HUES6 (cell line): ENCODE measurements at regions not wholly inside any gene's neighbourhood (a gene's known extent, or its start where the extent isn't known, plus 50 kb on each side); places are given as distances from the start of the nearest gene placed in this dataset.

Experiments
- H3K27ac ChIP-seq: 2 replicates; pipeline ENCODE4 v1.7.0; 2013; ENCODE audit warnings: low read depth, mild to moderate bottlenecking, low read length, inconsistent platforms
- H3K27me3 ChIP-seq: 2 replicates; pipeline ENCODE4 v1.6.1; 2013; ENCODE audit warnings: low read length; ENCODE audit not compliant: control insufficient read depth, insufficient read depth
- H3K36me3 ChIP-seq: 2 replicates; pipeline ENCODE4 v1.6.1; 2013; ENCODE audit warnings: low read length; ENCODE audit not compliant: control insufficient read depth, insufficient read depth
- H3K4me1 ChIP-seq: 2 replicates; pipeline ENCODE4 v1.6.1; 2013; ENCODE audit warnings: low read length; ENCODE audit not compliant: control insufficient read depth, insufficient read depth
- H3K4me3 ChIP-seq: 2 replicates; pipeline ENCODE4 v1.5.1; 2013; ENCODE audit warnings: low read depth, low read length
- H3K9ac ChIP-seq: one replicate; pipeline ENCODE4 v1.6.1; 2013; ENCODE audit warnings: mild to moderate bottlenecking, low read length
- H3K9me3 ChIP-seq: 2 replicates; pipeline ENCODE4 v1.6.1; 2013; ENCODE audit warnings: low read depth, low read length; ENCODE audit not compliant: control insufficient read depth, insufficient read depth

GRCh38 chr2:38509947-38510326 is 92.8 kb downstream of the HNRNPLL start:
- peaks cover 4% of the 10 kb centered on the region; the same call in 1 of the 2 replicates for H3K9me3 ChIP-seq
- no peak overlapping the region for H3K27ac ChIP-seq
- peaks cover 6% of the 10 kb centered on the region for H3K27me3 ChIP-seq
- H3K9ac ChIP-seq = no peak overlapping the region
- H3K4me1 ChIP-seq = no peaks in the 10 kb centered on the region; the same call in 1 of the 2 replicates
- H3K4me3 ChIP-seq = no peak overlapping the region
- H3K36me3 ChIP-seq = no peaks in the 10 kb centered on the region

- H3K4me3 ChIP-seq = no peak overlapping the region
- H3K27me3 ChIP-seq = peaks cover 6% of the 10 kb centered on the region
- no peak overlapping the region for H3K27ac ChIP-seq
- H3K36me3 ChIP-seq = no peaks in the 10 kb centered on the region
- H3K9me3 ChIP-seq = peaks cover 4% of the 10 kb centered on the region; the same call in 1 of the 2 replicates
- H3K4me1 ChIP-seq = no peaks in the 10 kb centered on the region; the same call in 1 of the 2 replicates
- no peak overlapping the region for H3K9ac ChIP-seq
These were observed 93.3 kb downstream of the HNRNPLL start for GRCh38 chr2:38509314-38509946.

- no peak overlapping the region for H3K27ac ChIP-seq
- peaks cover 4% of the 10 kb centered on the region; the same call in 1 of the 2 replicates for H3K9me3 ChIP-seq
- no peak overlapping the region for H3K9ac ChIP-seq
- H3K4me3 ChIP-seq = no peak overlapping the region
- H3K36me3 ChIP-seq = no peaks in the 10 kb centered on the region
- peaks cover 6% of the 10 kb centered on the region for H3K27me3 ChIP-seq
- no peaks in the 10 kb centered on the region; the same call in 1 of the 2 replicates for H3K4me1 ChIP-seq
These were observed 94.3 kb downstream of the HNRNPLL start for GRCh38 chr2:38508311-38509039.

- Histone ChIP-seq H3K27me3 (peaks cover 6% of the 10 kb centered on the region), H3K9me3 (peaks cover 4% of the 10 kb centered on the region; the same call in 1 of the 2 replicates), H3K36me3 (no peaks in the 10 kb centered on the region), H3K4me3 (no peak overlapping the region), H3K27ac (no peak overlapping the region), H3K9ac (no peak overlapping the region), H3K4me1 (no peaks in the 10 kb centered on the region; the same call in 1 of the 2 replicates)
These were observed 95.0 kb downstream of the HNRNPLL start for GRCh38 chr2:38507712-38508111.

GRCh38 chr2:38505779-38506178 is 96.9 kb downstream of the HNRNPLL start:
- Histone ChIP-seq H3K9me3 (peaks cover 17% of the 10 kb centered on the region), H3K27me3 (peaks cover 6% of the 10 kb centered on the region), H3K4me3 (no peak overlapping the region), H3K27ac (no peak overlapping the region), H3K9ac (no peak overlapping the region), H3K4me1 (no peaks in the 10 kb centered on the region; the same call in 1 of the 2 replicates), H3K36me3 (no peaks in the 10 kb centered on the region)

- Histone ChIP-seq H3K27ac (no peak overlapping the region), H3K9me3 (peaks cover 17% of the 10 kb centered on the region), H3K36me3 (no peaks in the 10 kb centered on the region), H3K9ac (no peak overlapping the region), H3K4me3 (no peak overlapping the region), H3K27me3 (peaks cover 6% of the 10 kb centered on the region), H3K4me1 (peaks cover 11% of the 10 kb centered on the region)
These were observed 98.6 kb downstream of the HNRNPLL start for GRCh38 chr2:38504169-38504568.

- Histone ChIP-seq H3K27ac (no peak overlapping the region), H3K27me3 (no peaks in the 10 kb centered on the region), H3K9ac (no peak overlapping the region), H3K4me3 (no peak overlapping the region), H3K36me3 (no peaks in the 10 kb centered on the region), H3K9me3 (peaks cover 17% of the 10 kb centered on the region), H3K4me1 (peaks cover 16% of the 10 kb centered on the region)
These were observed 100.6 kb downstream of the HNRNPLL start for GRCh38 chr2:38502107-38502506.

- no peaks in the 10 kb centered on the region for H3K36me3 ChIP-seq
- peaks cover 16% of the 10 kb centered on the region for H3K4me1 ChIP-seq
- H3K27ac ChIP-seq = no peak overlapping the region
- no peak overlapping the region for H3K4me3 ChIP-seq
- no peaks in the 10 kb centered on the region for H3K27me3 ChIP-seq
- no peak overlapping the region for H3K9ac ChIP-seq
- peaks cover 13% of the 10 kb centered on the region for H3K9me3 ChIP-seq
These were observed 102.5 kb downstream of the HNRNPLL start for GRCh38 chr2:38500283-38500634.

- Histone ChIP-seq H3K36me3 (no peaks in the 10 kb centered on the region), H3K9ac (no peak overlapping the region), H3K27ac (no peak overlapping the region), H3K4me3 (no peak overlapping the region), H3K4me1 (peaks cover 16% of the 10 kb centered on the region), H3K9me3 (peaks cover 13% of the 10 kb centered on the region), H3K27me3 (no peaks in the 10 kb centered on the region)
These were observed 103.0 kb downstream of the HNRNPLL start for GRCh38 chr2:38499548-38500282.

- H3K27me3 ChIP-seq = no peaks in the 10 kb centered on the region
- no peak overlapping the region for H3K4me3 ChIP-seq
- no peaks in the 10 kb centered on the region for H3K36me3 ChIP-seq
- H3K4me1 ChIP-seq = peaks cover 16% of the 10 kb centered on the region
- H3K27ac ChIP-seq = no peak overlapping the region
- peaks cover 13% of the 10 kb centered on the region for H3K9me3 ChIP-seq
- H3K9ac ChIP-seq = no peak overlapping the region
These were observed 104.7 kb downstream of the HNRNPLL start for GRCh38 chr2:38498045-38498481.

GRCh38 chr2:38497670-38498037 is 105.1 kb downstream of the HNRNPLL start:
- Histone ChIP-seq H3K27ac (no peak overlapping the region), H3K4me3 (no peak overlapping the region), H3K4me1 (peaks cover 16% of the 10 kb centered on the region), H3K9ac (no peak overlapping the region), H3K27me3 (no peaks in the 10 kb centered on the region), H3K36me3 (no peaks in the 10 kb centered on the region), H3K9me3 (peaks cover 13% of the 10 kb centered on the region)
